Smooth muscle cell (in vitro differentiated cells): ENCODE measurements at regions not wholly inside any gene's neighbourhood (a gene's known extent, or its start where the extent isn't known, plus 50 kb on each side); places are given as distances from the start of the nearest gene placed in this dataset.

Source experiments
- DNase-seq: peaks from one replicate; lab custom pipeline; 2025; ENCODE audit not compliant: unreplicated experiment; lab: John Stamatoyannopoulos, UW
- H2AFZ ChIP-seq: fragments of 200-600 bp; sonication (generic); 2 replicates; pipeline ENCODE4 v1.6.0; 2016; ENCODE audit warnings: antibody characterized with exemption, low read depth, mild to moderate bottlenecking
- H3F3A ChIP-seq: fragments of 200-600 bp; sonication (generic); 2 replicates; pipeline ENCODE4 v1.6.0; 2017; ENCODE audit warnings: antibody characterized with exemption, low read depth
- H3K27ac ChIP-seq: fragments of 200-600 bp; sonication (generic); 2 replicates; pipeline ENCODE4 v1.5.1; 2016; ENCODE audit warnings: low read depth, mild to moderate bottlenecking
- H3K27me3 ChIP-seq: fragments of 200-600 bp; sonication (generic); 2 replicates; pipeline ENCODE4 v1.6.1; 2016; ENCODE audit warnings: low read depth, mild to moderate bottlenecking
- H3K36me3 ChIP-seq: fragments of 200-600 bp; sonication (generic); 2 replicates; pipeline ENCODE4 v1.5.1; 2016; ENCODE audit warnings: low read depth
- H3K4me1 ChIP-seq: fragments of 200-600 bp; sonication (generic); 2 replicates; pipeline ENCODE4 v1.5.1; 2016; ENCODE audit warnings: low read depth
- H3K4me2 ChIP-seq: fragments of 200-600 bp; sonication (generic); 2 replicates; pipeline ENCODE4 v1.6.0; 2016; ENCODE audit warnings: mild to moderate bottlenecking
- H3K4me3 ChIP-seq: fragments of 200-600 bp; sonication (generic); 2 replicates; pipeline ENCODE4 v1.5.1; 2016; ENCODE audit warnings: mild to moderate bottlenecking
- H3K79me2 ChIP-seq: fragments of 200-600 bp; sonication (generic); 2 replicates; pipeline ENCODE4 v1.6.0; 2016; ENCODE audit warnings: low read depth, mild to moderate bottlenecking
- H3K9ac ChIP-seq: fragments of 200-600 bp; sonication (generic); 2 replicates; pipeline ENCODE4 v1.6.0; 2016; ENCODE audit warnings: low read depth
- H3K9me3 ChIP-seq: fragments of 200-600 bp; sonication (generic); replicated peaks from 2 replicates; pipeline ENCODE4 v1.5.1; 2016; ENCODE audit warnings: low read depth
- H4K20me1 ChIP-seq: fragments of 200-600 bp; sonication (generic); 2 replicates; pipeline ENCODE4 v1.6.0; 2016; ENCODE audit warnings: low read depth
- CTCF ChIP-seq: fragments of 200-600 bp; sonication (generic); IDR thresholded peaks from 2 replicates; pipeline ENCODE4 v1.5.1; 2017; ENCODE audit warnings: borderline replicate concordance, mild to moderate bottlenecking, antibody characterized with exemption; ENCODE audit not compliant: insufficient read depth, poor library complexity, severe bottlenecking
- WGBS: methylation state at CpG from one replicate; pipeline ENCODE4 v1.1.7; 2016; ENCODE audit warnings: low lambda C conversion rate; 5-methylcytosine and 5-hydroxymethylcytosine counted together

GRCh38 chr14:98925354-98926040 is 346.5 kb downstream of the BCL11B start:
- H3K4me3 ChIP-seq: no peak overlapping the region
- H3F3A ChIP-seq: no peaks in the 10 kb centered on the region
- no peaks in the 10 kb centered on the region for H3K79me2 ChIP-seq
- no peak overlapping the region for H3K27ac ChIP-seq
- no peaks in the 10 kb centered on the region for H3K27me3 ChIP-seq
- no peak overlapping the region for H3K9ac ChIP-seq
- no peak overlapping the region for H3K4me2 ChIP-seq
- H3K4me1 ChIP-seq: no peaks in the 10 kb centered on the region
- 95% methylated on average over 7 of the region's 7 CpGs for WGBS
- no peak for DNase-seq
- H2AFZ ChIP-seq: no peak overlapping the region
- H3K9me3 ChIP-seq: no peaks in the 10 kb centered on the region
- H3K36me3 ChIP-seq: no peaks in the 10 kb centered on the region
- H4K20me1 ChIP-seq: no peaks in the 10 kb centered on the region
- no peak for TF ChIP-seq CTCF

GRCh38 chr14:98926146-98926545 is 345.9 kb downstream of the BCL11B start:
- WGBS: 81% methylated on average over 11 of the region's 11 CpGs
- Histone ChIP-seq H3F3A (no peaks in the 10 kb centered on the region), H3K4me1 (no peaks in the 10 kb centered on the region), H4K20me1 (no peaks in the 10 kb centered on the region), H3K9me3 (no peaks in the 10 kb centered on the region), H3K79me2 (no peaks in the 10 kb centered on the region), H3K9ac (no peak overlapping the region), H3K27me3 (no peaks in the 10 kb centered on the region), H3K36me3 (no peaks in the 10 kb centered on the region), H3K4me2 (no peak overlapping the region), H3K4me3 (no peak overlapping the region), H2AFZ (no peak overlapping the region), H3K27ac (no peak overlapping the region)
- TF ChIP-seq CTCF: no peak
- no peak for DNase-seq

- no peak for TF ChIP-seq CTCF
- 44% methylated on average over 4 of the region's 4 CpGs for WGBS
- DNase-seq: no peak
Observed at GRCh38 chr14:98926801-98927200, 345.2 kb downstream of the BCL11B start.

GRCh38 chr14:98927986-98928385 is 344.0 kb downstream of the BCL11B start:
- H3K4me3 ChIP-seq: no peak overlapping the region
- no peaks in the 10 kb centered on the region for H3F3A ChIP-seq
- no peak for DNase-seq
- TF ChIP-seq CTCF: no peak
- H3K36me3 ChIP-seq: no peaks in the 10 kb centered on the region
- H3K4me1 ChIP-seq: peaks cover 5% of the 10 kb centered on the region
- H3K27ac ChIP-seq: no peak overlapping the region
- H2AFZ ChIP-seq: no peak overlapping the region
- no peak overlapping the region for H3K9ac ChIP-seq
- no peaks in the 10 kb centered on the region for H4K20me1 ChIP-seq
- no peaks in the 10 kb centered on the region for H3K9me3 ChIP-seq
- WGBS: 86% methylated on average over 9 of the region's 9 CpGs
- H3K4me2 ChIP-seq: no peak overlapping the region
- no peaks in the 10 kb centered on the region for H3K79me2 ChIP-seq
- H3K27me3 ChIP-seq: no peaks in the 10 kb centered on the region

More at GRCh38 chr14:98926801-98927200, 345.2 kb downstream of the BCL11B start:
- Histone ChIP-seq H3K79me2 (no peaks in the 10 kb centered on the region), H3K27ac (no peak overlapping the region), H3K36me3 (no peaks in the 10 kb centered on the region), H3K27me3 (no peaks in the 10 kb centered on the region), H4K20me1 (no peaks in the 10 kb centered on the region), H3K4me2 (no peak overlapping the region), H2AFZ (no peak overlapping the region), H3F3A (no peaks in the 10 kb centered on the region), H3K9ac (no peak overlapping the region), H3K4me3 (no peak overlapping the region), H3K9me3 (no peaks in the 10 kb centered on the region), H3K4me1 (no peaks in the 10 kb centered on the region)
